Fibroblast of gingiva (primary cell): ENCODE measurements at regions not wholly inside any gene's neighbourhood (a gene's known extent, or its start where the extent isn't known, plus 50 kb on each side); places are given as distances from the start of the nearest gene placed in this dataset.

ENCODE experiments used
- DNase-seq: peaks from one replicate; pipeline ENCODE4 v3.0.0-alpha.2; 2011; ENCODE audit warnings: low read depth

GRCh38 chr2:145090841-145091761 lies 571.2 kb upstream of the ZEB2 start:
- peak; percentile 58 for DNase-seq

- DNase-seq, result peak; percentile 30
Observed at GRCh38 chr2:145088756-145089155, 568.8 kb upstream of the ZEB2 start.

GRCh38 chr2:145086910-145087309 lies 567.0 kb upstream of the ZEB2 start:
- DNase-seq, result no peak

GRCh38 chr2:145085612-145086011 lies 565.7 kb upstream of the ZEB2 start:
- DNase-seq, result peak; percentile 24

- no peak for DNase-seq
Observed at GRCh38 chr2:145080426-145080825, 560.5 kb upstream of the ZEB2 start.

GRCh38 chr2:145079641-145080040 lies 559.7 kb upstream of the ZEB2 start:
- DNase-seq, result no peak

GRCh38 chr2:145078923-145079322 lies 559.0 kb upstream of the ZEB2 start:
- no peak for DNase-seq

- DNase-seq, result no peak
Observed at GRCh38 chr2:145076085-145076484, 556.2 kb upstream of the ZEB2 start.

GRCh38 chr2:145075454-145076062 lies 555.6 kb upstream of the ZEB2 start:
- no peak for DNase-seq

- DNase-seq, result no peak
Observed at GRCh38 chr2:145070703-145071102, 550.8 kb upstream of the ZEB2 start.

- no peak for DNase-seq
Observed at GRCh38 chr2:145068509-145068908, 548.6 kb upstream of the ZEB2 start.

GRCh38 chr2:145067549-145068030 lies 547.7 kb upstream of the ZEB2 start:
- no peak for DNase-seq

GRCh38 chr2:145066856-145067548 lies 547.1 kb upstream of the ZEB2 start:
- peak; percentile 28 for DNase-seq

- peak; percentile 26 for DNase-seq
Observed at GRCh38 chr2:145066151-145066661, 546.3 kb upstream of the ZEB2 start.

GRCh38 chr2:145065342-145065741 lies 545.4 kb upstream of the ZEB2 start:
- no peak for DNase-seq

- no peak for DNase-seq
Observed at GRCh38 chr2:145064511-145064910, 544.6 kb upstream of the ZEB2 start.

- DNase-seq, result no peak
Observed at GRCh38 chr2:145060876-145061275, 541.0 kb upstream of the ZEB2 start.

- no peak for DNase-seq
Observed at GRCh38 chr2:145059914-145060313, 540.0 kb upstream of the ZEB2 start.

GRCh38 chr2:145059343-145059742 lies 539.4 kb upstream of the ZEB2 start:
- DNase-seq, result no peak

GRCh38 chr2:145058457-145058856 lies 538.5 kb upstream of the ZEB2 start:
- DNase-seq, result no peak

GRCh38 chr2:145055651-145056050 lies 535.7 kb upstream of the ZEB2 start:
- DNase-seq, result no peak

GRCh38 chr2:145050134-145050533 lies 530.2 kb upstream of the ZEB2 start:
- no peak for DNase-seq
